ENCODE measurements at regions not wholly inside any gene's neighbourhood (a gene's known extent, or its start where the extent isn't known, plus 50 kb on each side); places are given as distances from the start of the nearest gene placed in this dataset.

GRCh38 chr6:62367601-62368000 lies 81.6 kb upstream of the KHDRBS2 start:
- ChIA-PET POLR2A (ENCODE audit: low non-redundant PET) (no interaction called here), CTCF (no interaction called here)
- Histone ChIP-seq H3K36me3 (ENCODE audit: insufficient read depth, low read length, poor library complexity, severe bottlenecking) (no peaks in the 10 kb centered on the region), H3K4me1 (ENCODE audit: insufficient read depth, low read length, poor library complexity, severe bottlenecking) (no peaks in the 10 kb centered on the region), H3K27me3 (replicated peaks; ENCODE audit: insufficient read depth, low read depth, low read length, poor library complexity) (no peaks in the 10 kb centered on the region), H3K27ac (ENCODE audit: low read depth, low read length, poor library complexity, severe bottlenecking) (no peak overlapping the region), H3K9me3 (ENCODE audit: low read depth, low read length, poor library complexity, severe bottlenecking) (peaks cover 26% of the 10 kb centered on the region), H3K4me3 (ENCODE audit: low read depth, low read length, poor library complexity, severe bottlenecking) (no peak overlapping the region)
- no TSS peak for BruUV-seq (replicated peaks)
- TF ChIP-seq EZH2 (IDR thresholded peaks at IDR 0.05; ENCODE audit: borderline replicate concordance, low read depth, low read length, poor library complexity, severe bottlenecking) = no peak
- TF ChIP-seq, protein P1, sequence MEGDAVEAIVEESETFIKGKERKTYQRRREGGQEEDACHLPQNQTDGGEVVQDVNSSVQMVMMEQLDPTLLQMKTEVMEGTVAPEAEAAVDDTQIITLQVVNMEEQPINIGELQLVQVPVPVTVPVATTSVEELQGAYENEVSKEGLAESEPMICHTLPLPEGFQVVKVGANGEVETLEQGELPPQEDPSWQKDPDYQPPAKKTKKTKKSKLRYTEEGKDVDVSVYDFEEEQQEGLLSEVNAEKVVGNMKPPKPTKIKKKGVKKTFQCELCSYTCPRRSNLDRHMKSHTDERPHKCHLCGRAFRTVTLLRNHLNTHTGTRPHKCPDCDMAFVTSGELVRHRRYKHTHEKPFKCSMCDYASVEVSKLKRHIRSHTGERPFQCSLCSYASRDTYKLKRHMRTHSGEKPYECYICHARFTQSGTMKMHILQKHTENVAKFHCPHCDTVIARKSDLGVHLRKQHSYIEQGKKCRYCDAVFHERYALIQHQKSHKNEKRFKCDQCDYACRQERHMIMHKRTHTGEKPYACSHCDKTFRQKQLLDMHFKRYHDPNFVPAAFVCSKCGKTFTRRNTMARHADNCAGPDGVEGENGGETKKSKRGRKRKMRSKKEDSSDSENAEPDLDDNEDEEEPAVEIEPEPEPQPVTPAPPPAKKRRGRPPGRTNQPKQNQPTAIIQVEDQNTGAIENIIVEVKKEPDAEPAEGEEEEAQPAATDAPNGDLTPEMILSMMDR (conservative IDR thresholded peaks at IDR 0.05; ENCODE audit: low read depth, low read length) = no peak
- no peak for DNase-seq (ENCODE audit: low spot score)
- intact Hi-C loops (cut with micrococcal nuclease; ENCODE audit: unreplicated experiment) = no loop called here

GRCh38 chr6:62362097-62362496 lies 76.1 kb upstream of the KHDRBS2 start:
- Histone ChIP-seq H3K4me1 (ENCODE audit: insufficient read depth, low read length, poor library complexity, severe bottlenecking) (no peaks in the 10 kb centered on the region), H3K27me3 (replicated peaks; ENCODE audit: insufficient read depth, low read depth, low read length, poor library complexity) (no peaks in the 10 kb centered on the region), H3K9me3 (ENCODE audit: low read depth, low read length, poor library complexity, severe bottlenecking) (peaks cover 22% of the 10 kb centered on the region), H3K27ac (ENCODE audit: low read depth, low read length, poor library complexity, severe bottlenecking) (no peak overlapping the region), H3K4me3 (ENCODE audit: low read depth, low read length, poor library complexity, severe bottlenecking) (no peak overlapping the region), H3K36me3 (ENCODE audit: insufficient read depth, low read length, poor library complexity, severe bottlenecking) (no peaks in the 10 kb centered on the region)
- intact Hi-C loops (cut with micrococcal nuclease; ENCODE audit: unreplicated experiment) = no loop called here
- TF ChIP-seq EZH2 (IDR thresholded peaks at IDR 0.05; ENCODE audit: borderline replicate concordance, low read depth, low read length, poor library complexity, severe bottlenecking) = no peak
- TF ChIP-seq, protein P1 (conservative IDR thresholded peaks at IDR 0.05; ENCODE audit: low read depth, low read length) = no peak
- no TSS peak for BruUV-seq (replicated peaks)
- ChIA-PET CTCF (no interaction called here), POLR2A (ENCODE audit: low non-redundant PET) (no interaction called here)
- DNase-seq (ENCODE audit: low spot score) = no peak

DNA sequence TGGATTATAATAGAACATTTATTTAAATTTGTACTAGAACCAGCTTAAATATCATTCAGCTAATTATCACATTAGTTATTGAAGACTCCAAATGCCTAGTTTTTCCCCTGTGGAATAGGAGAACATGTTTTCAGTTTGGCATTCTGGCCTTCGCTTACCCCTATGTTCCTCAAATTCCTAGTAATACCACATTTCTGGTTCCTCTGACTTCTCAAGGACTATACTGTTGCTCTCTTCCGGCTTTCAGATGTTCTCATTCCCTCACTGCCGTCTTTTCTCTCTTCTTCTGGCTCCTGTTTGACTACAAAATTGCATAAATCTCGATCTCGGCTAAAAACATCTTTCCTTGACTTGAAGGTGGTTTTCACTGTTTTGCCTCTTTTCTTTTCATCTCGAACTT lies 71.8 kb upstream of the KHDRBS2 start:
- no peak for DNase-seq (ENCODE audit: low spot score)
- Histone ChIP-seq H3K4me1 (ENCODE audit: insufficient read depth, low read length, poor library complexity, severe bottlenecking) (no peaks in the 10 kb centered on the region), H3K9me3 (ENCODE audit: low read depth, low read length, poor library complexity, severe bottlenecking) (peaks cover 31% of the 10 kb centered on the region), H3K27me3 (replicated peaks; ENCODE audit: insufficient read depth, low read depth, low read length, poor library complexity) (no peaks in the 10 kb centered on the region), H3K36me3 (ENCODE audit: insufficient read depth, low read length, poor library complexity, severe bottlenecking) (no peaks in the 10 kb centered on the region), H3K4me3 (ENCODE audit: low read depth, low read length, poor library complexity, severe bottlenecking) (no peak overlapping the region), H3K27ac (ENCODE audit: low read depth, low read length, poor library complexity, severe bottlenecking) (no peak overlapping the region)
- CTCF ChIA-PET = no interaction called here
- POLR2A ChIA-PET (ENCODE audit: low non-redundant PET) = no interaction called here
- intact Hi-C loops (cut with micrococcal nuclease; ENCODE audit: unreplicated experiment) = no loop called here
- no peak for TF ChIP-seq EZH2 (IDR thresholded peaks at IDR 0.05; ENCODE audit: borderline replicate concordance, low read depth, low read length, poor library complexity, severe bottlenecking)
- TF ChIP-seq, protein P1 (conservative IDR thresholded peaks at IDR 0.05; ENCODE audit: low read depth, low read length) = no peak
- no TSS peak for BruUV-seq (replicated peaks)

Measured in A673 (cell line).